AG08395 (cell line): ENCODE measurements at regions not wholly inside any gene's neighbourhood (a gene's known extent, or its start where the extent isn't known, plus 50 kb on each side); places are given as distances from the start of the nearest gene placed in this dataset.
"Not testable (repeated sequence)": the region's sequence is repeated elsewhere in the genome, so short reads cannot be mapped to it uniquely, and the experiment has no call there.

Experiments used
- DNase-seq: peaks from one replicate; pipeline ENCODE4 v3.0.0; 2012; ENCODE audit warnings: mixed read lengths, low spot score

GRCh38 chr2:146978577-146979555 lies 866.0 kb upstream of the ACVR2A start:
- DNase-seq = peak; percentile 35

- DNase-seq = not testable (repeated sequence)
Observed at GRCh38 chr2:146970981-146971380, 873.8 kb upstream of the ACVR2A start.

GRCh38 chr2:146969703-146970102 lies 875.1 kb upstream of the ACVR2A start:
- DNase-seq = not testable (repeated sequence)

GRCh38 chr2:146964494-146964893 lies 880.3 kb upstream of the ACVR2A start:
- DNase-seq = no peak

- DNase-seq = no peak
Observed at GRCh38 chr2:146954544-146954943, 890.3 kb upstream of the ACVR2A start.

GRCh38 chr2:146952696-146953095 lies 892.1 kb upstream of the ACVR2A start:
- DNase-seq = no peak

- no peak for DNase-seq
Observed at GRCh38 chr2:146950911-146951310, 893.9 kb upstream of the ACVR2A start.

- no peak for DNase-seq
Observed at GRCh38 chr2:146950361-146950760, 894.5 kb upstream of the ACVR2A start.

GRCh38 chr2:146949400-146949799 lies 895.4 kb upstream of the ACVR2A start:
- no peak for DNase-seq

GRCh38 chr2:146944601-146945000 lies 900.2 kb upstream of the ACVR2A start:
- DNase-seq = no peak

GRCh38 chr2:146939991-146940685 lies 904.7 kb upstream of the ACVR2A start:
- DNase-seq = peak; percentile 55

- no peak for DNase-seq
Observed at GRCh38 chr2:146934921-146935320, 909.9 kb upstream of the ACVR2A start.

GRCh38 chr2:146931109-146931508 lies 913.7 kb upstream of the ACVR2A start:
- no peak for DNase-seq

- peak; percentile 81 for DNase-seq
Observed at GRCh38 chr2:146927080-146927711, 917.6 kb upstream of the ACVR2A start.

- DNase-seq = no peak
Observed at GRCh38 chr2:146918280-146918679, 926.5 kb upstream of the ACVR2A start.

GRCh38 chr2:146917431-146918042 lies 927.3 kb upstream of the ACVR2A start:
- no peak for DNase-seq

GRCh38 chr2:146916914-146917313 lies 927.9 kb upstream of the ACVR2A start:
- DNase-seq = no peak

GRCh38 chr2:146913476-146913875 lies 931.4 kb upstream of the ACVR2A start:
- no peak for DNase-seq

- DNase-seq = no peak
Observed at GRCh38 chr2:146912536-146912935, 932.3 kb upstream of the ACVR2A start.

GRCh38 chr2:146908776-146909175 lies 936.1 kb upstream of the ACVR2A start:
- DNase-seq = no peak

- DNase-seq = no peak
Observed at GRCh38 chr2:146898083-146898482, 946.7 kb upstream of the ACVR2A start.

- no peak for DNase-seq
Observed at GRCh38 chr2:146894514-146894913, 950.3 kb upstream of the ACVR2A start.
